Smooth muscle cell (in vitro differentiated cells): ENCODE measurements at regions not wholly inside any gene's neighbourhood (a gene's known extent, or its start where the extent isn't known, plus 50 kb on each side); places are given as distances from the start of the nearest gene placed in this dataset.

Experiments used
- DNase-seq: peaks from one replicate; lab custom pipeline; 2025; ENCODE audit not compliant: unreplicated experiment; lab: John Stamatoyannopoulos, UW
- H2AFZ ChIP-seq: fragments of 200-600 bp; sonication (generic); 2 replicates; pipeline ENCODE4 v1.6.0; 2016; ENCODE audit warnings: antibody characterized with exemption, low read depth, mild to moderate bottlenecking
- H3F3A ChIP-seq: fragments of 200-600 bp; sonication (generic); 2 replicates; pipeline ENCODE4 v1.6.0; 2017; ENCODE audit warnings: antibody characterized with exemption, low read depth
- H3K27ac ChIP-seq: fragments of 200-600 bp; sonication (generic); 2 replicates; pipeline ENCODE4 v1.5.1; 2016; ENCODE audit warnings: low read depth, mild to moderate bottlenecking
- H3K27me3 ChIP-seq: fragments of 200-600 bp; sonication (generic); 2 replicates; pipeline ENCODE4 v1.6.1; 2016; ENCODE audit warnings: low read depth, mild to moderate bottlenecking
- H3K36me3 ChIP-seq: fragments of 200-600 bp; sonication (generic); 2 replicates; pipeline ENCODE4 v1.5.1; 2016; ENCODE audit warnings: low read depth
- H3K4me1 ChIP-seq: fragments of 200-600 bp; sonication (generic); 2 replicates; pipeline ENCODE4 v1.5.1; 2016; ENCODE audit warnings: low read depth
- H3K4me2 ChIP-seq: fragments of 200-600 bp; sonication (generic); 2 replicates; pipeline ENCODE4 v1.6.0; 2016; ENCODE audit warnings: mild to moderate bottlenecking
- H3K4me3 ChIP-seq: fragments of 200-600 bp; sonication (generic); 2 replicates; pipeline ENCODE4 v1.5.1; 2016; ENCODE audit warnings: mild to moderate bottlenecking
- H3K79me2 ChIP-seq: fragments of 200-600 bp; sonication (generic); 2 replicates; pipeline ENCODE4 v1.6.0; 2016; ENCODE audit warnings: low read depth, mild to moderate bottlenecking
- H3K9ac ChIP-seq: fragments of 200-600 bp; sonication (generic); 2 replicates; pipeline ENCODE4 v1.6.0; 2016; ENCODE audit warnings: low read depth
- H3K9me3 ChIP-seq: fragments of 200-600 bp; sonication (generic); replicated peaks from 2 replicates; pipeline ENCODE4 v1.5.1; 2016; ENCODE audit warnings: low read depth
- H4K20me1 ChIP-seq: fragments of 200-600 bp; sonication (generic); 2 replicates; pipeline ENCODE4 v1.6.0; 2016; ENCODE audit warnings: low read depth
- CTCF ChIP-seq: fragments of 200-600 bp; sonication (generic); IDR thresholded peaks from 2 replicates; pipeline ENCODE4 v1.5.1; 2017; ENCODE audit warnings: borderline replicate concordance, mild to moderate bottlenecking, antibody characterized with exemption; ENCODE audit not compliant: insufficient read depth, poor library complexity, severe bottlenecking
- WGBS: methylation state at CpG from one replicate; pipeline ENCODE4 v1.1.7; 2016; ENCODE audit warnings: low lambda C conversion rate; 5-methylcytosine and 5-hydroxymethylcytosine counted together

GRCh38 chr7:34277016-34277802 is 371.9 kb downstream of the BMPER start:
- H3K4me2 ChIP-seq = no peak overlapping the region
- H3K9ac ChIP-seq = no peak overlapping the region

GRCh38 chr7:34277803-34278199 is 372.5 kb downstream of the BMPER start:
- Histone ChIP-seq H3K9me3 (no peaks in the 10 kb centered on the region), H3K27me3 (no peaks in the 10 kb centered on the region), H3K36me3 (no peaks in the 10 kb centered on the region), H3K4me2 (no peak overlapping the region), H3K4me3 (no peak overlapping the region), H3K4me1 (no peaks in the 10 kb centered on the region), H3K79me2 (no peaks in the 10 kb centered on the region), H4K20me1 (no peaks in the 10 kb centered on the region), H3F3A (no peaks in the 10 kb centered on the region), H3K9ac (no peak overlapping the region), H3K27ac (no peak overlapping the region), H2AFZ (no peak overlapping the region)
- 78% methylated on average over 4 of the region's 4 CpGs for WGBS
- no peak for TF ChIP-seq CTCF
- DNase-seq = no peak

More at GRCh38 chr7:34277016-34277802, 371.9 kb downstream of the BMPER start:
- DNase-seq = no peak
- H3K27me3 ChIP-seq = no peaks in the 10 kb centered on the region
- H4K20me1 ChIP-seq = no peaks in the 10 kb centered on the region
- 83% methylated on average over 7 of the region's 7 CpGs for WGBS
- H3K4me3 ChIP-seq = no peak overlapping the region
- no peaks in the 10 kb centered on the region for H3K36me3 ChIP-seq
- no peaks in the 10 kb centered on the region for H3K79me2 ChIP-seq
- H3K4me1 ChIP-seq = no peaks in the 10 kb centered on the region
- H2AFZ ChIP-seq = no peak overlapping the region
- no peak for TF ChIP-seq CTCF
- H3K9me3 ChIP-seq = no peaks in the 10 kb centered on the region
- no peaks in the 10 kb centered on the region for H3F3A ChIP-seq
- no peak overlapping the region for H3K27ac ChIP-seq

GRCh38 chr7:34281260-34281659 is 375.9 kb downstream of the BMPER start:
- Histone ChIP-seq H3K79me2 (no peaks in the 10 kb centered on the region), H3K4me3 (no peak overlapping the region), H2AFZ (no peak overlapping the region), H3K9me3 (no peaks in the 10 kb centered on the region), H3K36me3 (no peaks in the 10 kb centered on the region), H3K27me3 (no peaks in the 10 kb centered on the region), H4K20me1 (no peaks in the 10 kb centered on the region), H3K4me1 (no peaks in the 10 kb centered on the region), H3K4me2 (no peak overlapping the region), H3K27ac (no peak overlapping the region), H3K9ac (no peak overlapping the region), H3F3A (no peaks in the 10 kb centered on the region)
- no peak for DNase-seq
- TF ChIP-seq CTCF = no peak
- 94% methylated on average over 1 of the region's 1 CpG for WGBS

GRCh38 chr7:34282271-34282670 is 375.7 kb upstream of the NPSR1 start:
- DNase-seq = no peak
- Histone ChIP-seq H4K20me1 (no peaks in the 10 kb centered on the region), H3K79me2 (no peaks in the 10 kb centered on the region), H3K4me3 (no peak overlapping the region), H3K4me2 (no peak overlapping the region), H3K36me3 (no peaks in the 10 kb centered on the region), H3K27me3 (no peaks in the 10 kb centered on the region), H3K4me1 (no peaks in the 10 kb centered on the region), H3K9me3 (no peaks in the 10 kb centered on the region), H3K27ac (no peak overlapping the region), H2AFZ (no peak overlapping the region), H3F3A (no peaks in the 10 kb centered on the region), H3K9ac (no peak overlapping the region)
- TF ChIP-seq CTCF = no peak
- 80% methylated on average over 1 of the region's 1 CpG for WGBS
